Activated CD8-positive, alpha-beta memory T cell treated with anti-CD3 and anti-CD28 coated beads for 36 hours (primary cell): ENCODE measurements at regions not wholly inside any gene's neighbourhood (a gene's known extent, or its start where the extent isn't known, plus 50 kb on each side); places are given as distances from the start of the nearest gene placed in this dataset.

Experiments
- CTCF ChIA-PET: fragments of 350-600 bp; sonication (Branson Sonifier 250); formaldehyde crosslinking; loops from one replicate; lab custom pipeline; 2021; ENCODE audit warnings: antibody characterized with exemption; lab: Charles Lee
- POLR2A ChIA-PET: fragments of 350-600 bp; sonication (Branson Sonifier 250); formaldehyde crosslinking; loops from one replicate; lab custom pipeline; 2021; ENCODE audit warnings: antibody characterized with exemption; lab: Charles Lee

GRCh38 chr18:73756256-73757091, 391.2 kb downstream of the FBXO15 start:
- ChIA-PET CTCF (no interaction called here), POLR2A (no interaction called here)

GRCh38 chr18:73752965-73753364, 394.7 kb downstream of the FBXO15 start:
- CTCF ChIA-PET, result no interaction called here
- POLR2A ChIA-PET, result no interaction called here

- POLR2A ChIA-PET, result no interaction called here
These were observed 395.1 kb downstream of the FBXO15 start for GRCh38 chr18:73752546-73752945.

GRCh38 chr18:73750052-73750451, 397.6 kb downstream of the FBXO15 start:
- POLR2A ChIA-PET, result no interaction called here
- CTCF ChIA-PET, result no interaction called here

More at GRCh38 chr18:73752546-73752945, 395.1 kb downstream of the FBXO15 start:
- CTCF ChIA-PET, result no interaction called here

- CTCF ChIA-PET, result no interaction called here
- POLR2A ChIA-PET, result no interaction called here
These were observed 398.3 kb downstream of the FBXO15 start for GRCh38 chr18:73749304-73749703.

GRCh38 chr18:73748731-73749130, 398.9 kb downstream of the FBXO15 start:
- ChIA-PET CTCF (no interaction called here), POLR2A (no interaction called here)

GRCh38 chr18:73746101-73746500, 401.5 kb downstream of the FBXO15 start:
- ChIA-PET CTCF (no interaction called here), POLR2A (no interaction called here)

GRCh38 chr18:73742957-73743356, 404.7 kb downstream of the FBXO15 start:
- CTCF ChIA-PET, result no interaction called here
- POLR2A ChIA-PET, result no interaction called here

- ChIA-PET CTCF (no interaction called here), POLR2A (no interaction called here)
These were observed 405.7 kb downstream of the FBXO15 start for GRCh38 chr18:73741946-73742345.

- ChIA-PET POLR2A (no interaction called here), CTCF (no interaction called here)
These were observed 408.5 kb downstream of the FBXO15 start for GRCh38 chr18:73739098-73739497.

GRCh38 chr18:73737990-73738389, 409.6 kb downstream of the FBXO15 start:
- ChIA-PET CTCF (no interaction called here), POLR2A (no interaction called here)

GRCh38 chr18:73735836-73736235, 411.8 kb downstream of the FBXO15 start:
- ChIA-PET POLR2A (no interaction called here), CTCF (no interaction called here)

GRCh38 chr18:73733806-73734314, 413.8 kb downstream of the FBXO15 start:
- CTCF ChIA-PET, result no interaction called here
- POLR2A ChIA-PET, result no interaction called here

- POLR2A ChIA-PET, result no interaction called here
- CTCF ChIA-PET, result no interaction called here
These were observed 414.3 kb downstream of the FBXO15 start for GRCh38 chr18:73733376-73733775.

GRCh38 chr18:73728657-73729056, 419.0 kb downstream of the FBXO15 start:
- ChIA-PET CTCF (no interaction called here), POLR2A (no interaction called here)

- ChIA-PET POLR2A (no interaction called here), CTCF (no interaction called here)
These were observed 422.7 kb downstream of the FBXO15 start for GRCh38 chr18:73724958-73725357.

- ChIA-PET CTCF (no interaction called here), POLR2A (no interaction called here)
These were observed 428.0 kb downstream of the FBXO15 start for GRCh38 chr18:73719611-73720010.

GRCh38 chr18:73717570-73717969, 430.1 kb downstream of the FBXO15 start:
- ChIA-PET CTCF (no interaction called here), POLR2A (no interaction called here)

GRCh38 chr18:73715210-73715670, 432.4 kb downstream of the FBXO15 start:
- CTCF ChIA-PET, result no interaction called here
- POLR2A ChIA-PET, result no interaction called here

- ChIA-PET POLR2A (no interaction called here), CTCF (no interaction called here)
These were observed 433.2 kb downstream of the FBXO15 start for GRCh38 chr18:73714466-73714865.

- ChIA-PET POLR2A (no interaction called here), CTCF (no interaction called here)
These were observed 436.4 kb downstream of the FBXO15 start for GRCh38 chr18:73711256-73711655.
